H1 (cell line): ENCODE measurements at regions not wholly inside any gene's neighbourhood (a gene's known extent, or its start where the extent isn't known, plus 50 kb on each side); places are given as distances from the start of the nearest gene placed in this dataset.

Source experiments
- CTCF ChIA-PET: fragments of 300-600 bp; sonication (Branson Sonifier 250); formaldehyde crosslinking; loops from one replicate; lab custom pipeline; 2021; ENCODE audit not compliant: partially characterized antibody; lab: Charles Lee
- POLR2A ChIA-PET: fragments of 300-600 bp; sonication (Branson Sonifier 250); formaldehyde crosslinking; loops from one replicate; lab custom pipeline; 2021; ENCODE audit warnings: inconsistent platforms; ENCODE audit not compliant: partially characterized antibody; lab: Charles Lee
- DNase-seq, 2 experiments: peaks; one replicate each; pipeline versions ENCODE4 v3.0.0 to v3.0.0-alpha.2; 2010 to 2022; ENCODE audit warnings: low spot score in 2 of 2, low read depth in 1 of 2, mixed read lengths in 1 of 2
- FAIRE-seq: peaks from 2 replicates; lab custom pipeline; 2011; peaks lifted over from hg19 to GRCh38; lab: Jason Lieb, UNC
- H2AFZ ChIP-seq: 2 replicates; pipeline ENCODE4 v1.8.1; 2012; ENCODE audit warnings: low read length, inconsistent platforms
- H2AK5ac ChIP-seq: 2 replicates; pipeline ENCODE4 v1.6.1; 2013; ENCODE audit warnings: low read depth, low read length
- H2BK120ac ChIP-seq: replicated peaks from 2 replicates; pipeline ENCODE3; 2013; ENCODE audit warnings: low read depth, low read length, inconsistent platforms
- H2BK12ac ChIP-seq: 2 replicates; pipeline ENCODE4 v1.6.1; 2013; ENCODE audit warnings: low read depth, low read length
- H2BK15ac ChIP-seq: 2 replicates; pipeline ENCODE4 v1.6.1; 2013; ENCODE audit warnings: low read length
- H2BK20ac ChIP-seq: 2 replicates; pipeline ENCODE4 v1.6.1; 2013; ENCODE audit warnings: low read length
- H2BK5ac ChIP-seq: 2 replicates; pipeline ENCODE4 v1.6.1; 2013; ENCODE audit warnings: low read depth, low read length
- H3K14ac ChIP-seq: 2 replicates; pipeline ENCODE4 v1.6.1; 2013; ENCODE audit warnings: inconsistent platforms; ENCODE audit not compliant: insufficient read length
- H3K18ac ChIP-seq: 2 replicates; pipeline ENCODE4 v1.6.1; 2013; ENCODE audit warnings: low read length; ENCODE audit errors: extremely low read depth
- H3K23ac ChIP-seq: 2 replicates; pipeline ENCODE4 v1.6.1; 2013; ENCODE audit warnings: inconsistent platforms; ENCODE audit not compliant: insufficient read length
- H3K23me2 ChIP-seq: 2 replicates; pipeline ENCODE4 v1.6.1; 2013; ENCODE audit warnings: low read depth, low read length
- H3K27ac ChIP-seq: 2 replicates; pipeline ENCODE4 v1.6.1; 2011; ENCODE audit warnings: low read depth, low read length, inconsistent platforms
- H3K27me3 ChIP-seq, 4 experiments: replicated peaks in 1 of 4; 1 replicate in 1 of 4; 2 replicates in 3 of 4; pipeline versions ENCODE4 v1.6.1 to v1.8.1; 2011 to 2013; ENCODE audit warnings: low read length in 3 of 4, mild to moderate bottlenecking in 3 of 4, inconsistent platforms in 2 of 4, mixed read lengths in 2 of 4, moderate library complexity in 1 of 4; ENCODE audit not compliant: control insufficient read depth in 3 of 4, insufficient read depth in 3 of 4; ENCODE audit errors: extremely low read depth in 1 of 4
- H3K36me3 ChIP-seq, 4 experiments: 2 replicates each; pipeline versions ENCODE4 v1.6.1 to v1.8.1; 2011 to 2013; ENCODE audit warnings: mild to moderate bottlenecking in 4 of 4, low read length in 3 of 4, moderate library complexity in 2 of 4, control low read depth in 1 of 4, inconsistent platforms in 1 of 4; ENCODE audit not compliant: insufficient read depth in 4 of 4, control insufficient read depth in 2 of 4
- H3K4ac ChIP-seq: replicated peaks from 2 replicates; pipeline ENCODE3; 2013; ENCODE audit warnings: low read length, low read depth, mixed read lengths, inconsistent platforms; ENCODE audit not compliant: insufficient read length
- H3K4me1 ChIP-seq, 4 experiments: replicated peaks in 1 of 4; 1 replicate in 1 of 4; 2 replicates in 3 of 4; pipeline versions ENCODE4 v1.6.1 to v1.8.1; 2011 to 2013; ENCODE audit warnings: low read length in 3 of 4, inconsistent platforms in 2 of 4, mixed read lengths in 1 of 4; ENCODE audit not compliant: insufficient read depth in 4 of 4, control insufficient read depth in 3 of 4
- H3K4me2 ChIP-seq, 2 experiments: 2 replicates each; pipeline versions ENCODE4 v1.6.1 to v1.8.1; 2011 to 2013; ENCODE audit warnings: low read depth in 2 of 2, low read length in 2 of 2, control low read depth in 1 of 2, inconsistent platforms in 1 of 2, mild to moderate bottlenecking in 1 of 2; ENCODE audit not compliant: insufficient read depth in 1 of 2
- H3K4me3 ChIP-seq, 4 experiments: fragments of 200-600, 300-600 bp in 1 of 4; sonication (generic), shearing (Covaris generic), sonication (Bioruptor Twin) in 1 of 4; 2 replicates each; pipeline versions ENCODE4 v1.5.1 to v1.8.1; 2011 to 2016; ENCODE audit warnings: low read length in 4 of 4, low read depth in 3 of 4, control low read depth in 2 of 4, inconsistent platforms in 2 of 4, mild to moderate bottlenecking in 2 of 4, mixed read lengths in 1 of 4, moderate library complexity in 1 of 4; ENCODE audit not compliant: insufficient read depth in 2 of 4; ENCODE audit errors: extremely low read depth in 1 of 4
- H3K56ac ChIP-seq: replicated peaks from 2 replicates; pipeline ENCODE3; 2013; ENCODE audit warnings: low read depth, mild to moderate bottlenecking, mixed read lengths, low read length, inconsistent platforms; ENCODE audit not compliant: insufficient read length
- H3K79me1 ChIP-seq: 2 replicates; pipeline ENCODE4 v1.6.1; 2013; ENCODE audit warnings: low read depth, low read length, control low read depth
- H3K79me2 ChIP-seq, 2 experiments: 2 replicates each; pipeline versions ENCODE4 v1.6.1 to v1.8.1; 2012 to 2013; ENCODE audit warnings: low read length in 2 of 2, mild to moderate bottlenecking in 2 of 2, inconsistent platforms in 1 of 2; ENCODE audit not compliant: insufficient read depth in 2 of 2, control insufficient read depth in 1 of 2
- H3K9ac ChIP-seq, 4 experiments: replicated peaks in 1 of 4; 1 replicate in 1 of 4; 2 replicates in 3 of 4; pipeline versions ENCODE4 v1.6.1 to v1.8.1; 2011 to 2013; ENCODE audit warnings: low read depth in 3 of 4, low read length in 3 of 4, control low read depth in 2 of 4, mild to moderate bottlenecking in 2 of 4, moderate library complexity in 2 of 4, inconsistent platforms in 1 of 4; ENCODE audit errors: extremely low read depth in 1 of 4
- H3K9me3 ChIP-seq, 2 experiments: 2 replicates each; pipeline versions ENCODE4 v1.6.1 to v1.8.1; 2012 to 2013; ENCODE audit warnings: mild to moderate bottlenecking in 2 of 2, moderate library complexity in 2 of 2, control low read depth in 1 of 2, inconsistent platforms in 1 of 2, low read depth in 1 of 2, low read length in 1 of 2, mixed read lengths in 1 of 2; ENCODE audit not compliant: insufficient read depth in 2 of 2
- H4K20me1 ChIP-seq, 2 experiments: replicated peaks in 1 of 2; 2 replicates each; pipeline versions ENCODE3 to v1.8.1; 2011 to 2013; ENCODE audit warnings: inconsistent platforms in 2 of 2, low read length in 2 of 2, mild to moderate bottlenecking in 1 of 2; ENCODE audit not compliant: insufficient read depth in 2 of 2, control insufficient read depth in 1 of 2
- H4K5ac ChIP-seq: 2 replicates; pipeline ENCODE4 v1.6.1; 2013; ENCODE audit warnings: low read length, low read depth, mixed read lengths, inconsistent platforms; ENCODE audit not compliant: insufficient read length
- H4K8ac ChIP-seq: 2 replicates; pipeline ENCODE4 v1.8.0; 2013; ENCODE audit warnings: mild to moderate bottlenecking, moderate library complexity, low read length, inconsistent platforms; ENCODE audit not compliant: insufficient read depth; ENCODE audit errors: extremely low read depth
- H4K91ac ChIP-seq: replicated peaks from 2 replicates; pipeline ENCODE3; 2013; ENCODE audit warnings: low read length, mixed read lengths, inconsistent platforms; ENCODE audit not compliant: insufficient read length
- ASH2L ChIP-seq: fragments of 200-600, 300-600 bp; sonication (generic); IDR thresholded peaks from one replicate; pipeline ENCODE4 v1.7.1; 2017; ENCODE audit warnings: low read length
- CHD1 ChIP-seq: IDR thresholded peaks from 2 replicates; pipeline ENCODE4 v1.6.1; 2012; ENCODE audit warnings: low read depth, low read length, improper control_type of control experiment
- EGR1 ChIP-seq: IDR thresholded peaks from 2 replicates; pipeline ENCODE4 v1.6.1; 2011; ENCODE audit warnings: low read depth, low read length, borderline replicate concordance
- KDM4A ChIP-seq: IDR thresholded peaks from one replicate; pipeline ENCODE4 v1.7.1; 2012; ENCODE audit warnings: low read depth, mild to moderate bottlenecking, moderate library complexity, low read length, inconsistent platforms; ENCODE audit not compliant: severe bottlenecking
- SP2 ChIP-seq: IDR thresholded peaks from 2 replicates; pipeline ENCODE4 v1.6.1; 2012; ENCODE audit warnings: mild to moderate bottlenecking, low read length, inconsistent platforms
- SRF ChIP-seq: IDR thresholded peaks from 2 replicates; pipeline ENCODE4 v1.6.1; 2011; ENCODE audit warnings: mild to moderate bottlenecking, low read depth, low read length, moderate library complexity
- SUZ12 ChIP-seq: fragments of 200-600 bp; sonication (generic); IDR thresholded peaks from 2 replicates; pipeline ENCODE4 v1.6.1; 2012; ENCODE audit warnings: mild to moderate bottlenecking, inconsistent platforms, low read length, moderate library complexity, mixed read lengths
- TAF7 ChIP-seq: optimal IDR thresholded peaks from 2 replicates; pipeline ENCODE3; 2011; ENCODE audit warnings: low read depth, mild to moderate bottlenecking, inconsistent platforms, low read length, moderate library complexity, borderline replicate concordance
- TEAD4 ChIP-seq: IDR thresholded peaks from 2 replicates; pipeline ENCODE4 v1.6.1; 2012; ENCODE audit warnings: low read depth, low read length, inconsistent platforms, mixed read lengths
- WGBS, 2 experiments: shearing (Covaris generic) in 1 of 2; methylation state at CpG; one replicate each; pipeline versions ENCODE4 v1.1.6 to v1.1.7; 2013 to 2015; ENCODE audit warnings: low lambda C conversion rate in 2 of 2, mixed read lengths in 2 of 2, inconsistent platforms in 1 of 2, low coverage in 1 of 2, missing lambda C conversion rate in 1 of 2; ENCODE audit not compliant: insufficient replicate concordance in 2 of 2, insufficient coverage in 1 of 2, insufficient read length in 1 of 2; ENCODE audit errors: extremely low coverage in 1 of 2, missing lambda C conversion rate in 1 of 2; 5-methylcytosine and 5-hydroxymethylcytosine counted together
- TF ChIP-seq, protein P1 (sequence below): IDR thresholded peaks from 2 replicates; pipeline ENCODE4 v1.6.1; 2012; ENCODE audit warnings: inconsistent platforms

DNA sequence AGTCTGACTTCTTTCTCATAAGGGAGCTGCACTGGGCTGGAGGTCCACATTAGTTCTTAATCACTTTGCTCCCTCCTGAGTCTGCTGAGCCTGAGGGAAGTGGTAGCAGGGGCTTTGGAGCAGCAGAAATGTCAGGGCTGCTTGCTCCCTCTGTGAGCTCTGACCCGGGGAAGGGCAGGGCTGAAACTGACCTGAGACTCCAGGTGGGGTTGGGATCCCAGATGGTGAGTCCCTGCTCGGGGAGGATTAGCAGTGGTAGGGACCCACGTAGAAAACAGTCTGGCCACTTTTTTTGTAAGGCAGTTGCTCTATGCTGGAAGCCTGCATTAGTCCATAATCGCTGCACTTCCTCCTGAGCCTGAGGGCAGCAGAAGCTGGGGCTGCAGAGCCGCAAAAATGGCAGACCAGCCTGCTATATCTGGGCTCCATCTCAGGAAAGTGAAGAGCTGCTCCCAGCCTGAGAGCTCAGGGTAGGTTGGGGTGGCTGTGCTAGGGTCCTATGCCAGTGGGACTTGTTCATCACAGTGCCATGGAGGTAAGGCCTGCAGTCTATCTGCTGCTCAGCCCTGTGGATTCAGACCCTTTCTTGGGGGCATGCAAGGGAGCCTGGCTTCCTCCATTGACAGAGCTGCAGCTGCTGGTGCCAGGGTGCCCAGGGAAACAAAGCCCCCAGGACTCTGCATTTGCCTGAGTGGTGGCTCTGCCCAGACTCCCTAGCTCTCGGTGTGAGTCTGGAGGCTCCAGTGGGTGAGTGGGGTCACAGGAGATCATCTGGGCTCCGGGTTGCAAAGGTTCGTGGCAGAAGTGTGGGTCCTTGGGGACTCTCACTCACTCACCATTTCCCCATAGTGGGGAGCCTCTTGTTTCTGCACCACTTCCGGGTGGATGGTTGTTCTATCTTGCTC lies 854.3 kb downstream of the LUZP2 start:
- no peaks in the 10 kb centered on the region for H3K4me1 ChIP-seq
- H3K9me3 ChIP-seq = no peaks in the 10 kb centered on the region
- no peak overlapping the region for H3K14ac ChIP-seq
- no peak overlapping the region for H3K18ac ChIP-seq
- no peak overlapping the region for H3K4me3 ChIP-seq
- H3K4me2 ChIP-seq = no peak overlapping the region
- no peaks in the 10 kb centered on the region for H3K79me2 ChIP-seq
- DNase-seq = no peak
- H2AFZ ChIP-seq = no peak overlapping the region
- no peak overlapping the region for H3K56ac ChIP-seq
- H3K23ac ChIP-seq = no peak overlapping the region
- no peak overlapping the region for H2BK20ac ChIP-seq
- 94% methylated on average over 9 of the region's 9 CpGs; no CpG with 5 or more reads in 1 of the 2 experiments for WGBS, 2 experiments
- H3K79me1 ChIP-seq = no peaks in the 10 kb centered on the region
- no peak overlapping the region for H3K9ac ChIP-seq
- CTCF ChIA-PET = interaction anchor here (0.7 to 1.5 kb wide), 3 partner anchors 375 to 686 kb away, joined by 3 read pairs; no protein-coding TSS in a partner anchor
- POLR2A ChIA-PET = no interaction called here
- H2BK120ac ChIP-seq = no peak overlapping the region
- H3K27me3 ChIP-seq = no peaks in the 10 kb centered on the region; a peak in 1 of 7 replicates
- no peak overlapping the region for H2BK12ac ChIP-seq
- H3K23me2 ChIP-seq = no peaks in the 10 kb centered on the region
- no peak overlapping the region for H2AK5ac ChIP-seq
- H4K20me1 ChIP-seq = no peaks in the 10 kb centered on the region
- TF ChIP-seq CHD1 = no peak
- TF ChIP-seq TAF7 = no peak
- no peak for TF ChIP-seq EGR1
- TF ChIP-seq SRF = no peak
- no peak for TF ChIP-seq SUZ12
- no peak for TF ChIP-seq TEAD4
- TF ChIP-seq ASH2L = no peak
- TF ChIP-seq SP2 = no peak
- TF ChIP-seq KDM4A = no peak
- TF ChIP-seq, protein P1, sequence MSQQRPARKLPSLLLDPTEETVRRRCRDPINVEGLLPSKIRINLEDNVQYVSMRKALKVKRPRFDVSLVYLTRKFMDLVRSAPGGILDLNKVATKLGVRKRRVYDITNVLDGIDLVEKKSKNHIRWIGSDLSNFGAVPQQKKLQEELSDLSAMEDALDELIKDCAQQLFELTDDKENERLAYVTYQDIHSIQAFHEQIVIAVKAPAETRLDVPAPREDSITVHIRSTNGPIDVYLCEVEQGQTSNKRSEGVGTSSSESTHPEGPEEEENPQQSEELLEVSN = no peak
- no peak overlapping the region for H2BK15ac ChIP-seq
- no peak for FAIRE-seq
- H4K8ac ChIP-seq = peak overlapping the region; percentile 28; the same call in 1 of the 2 replicates
- no peak overlapping the region for H2BK5ac ChIP-seq
- H4K91ac ChIP-seq = no peak overlapping the region
- no peaks in the 10 kb centered on the region for H3K36me3 ChIP-seq
- H4K5ac ChIP-seq = no peak overlapping the region
- H3K27ac ChIP-seq = no peak overlapping the region
- H3K4ac ChIP-seq = no peak overlapping the region
